WTC11 (cell line): ENCODE measurements at regions not wholly inside any gene's neighbourhood (a gene's known extent, or its start where the extent isn't known, plus 50 kb on each side); places are given as distances from the start of the nearest gene placed in this dataset.

Source experiments
- ATAC-seq: fragments of 200-7000 bp; cut with Tn5 transposase; 2 replicates; pipeline ENCODE4 v1.10.0; 2021; ENCODE audit warnings: mild to moderate bottlenecking, moderate library complexity
- CTCF ChIA-PET: fragments of 300-600 bp; sonication (Branson Sonifier 250); formaldehyde crosslinking; loops from one replicate; lab custom pipeline; 2021; ENCODE audit warnings: antibody characterized with exemption; lab: Charles Lee
- POLR2A ChIA-PET: fragments of 350-600 bp; sonication (Branson Sonifier 250); formaldehyde crosslinking; loops from one replicate; lab custom pipeline; 2021; ENCODE audit warnings: antibody characterized with exemption; lab: Charles Lee
- DNase-seq: peaks from one replicate; pipeline ENCODE4 v3.0.0; 2021; ENCODE audit warnings: low spot score
- H3K27ac Mint-ChIP-seq: 2 replicates; pipeline ENCODE4 v1.8.0; 2021; ENCODE audit warnings: mixed read lengths
- H3K27me3 Mint-ChIP-seq: 2 replicates; pipeline ENCODE4 v1.8.0; 2021; ENCODE audit warnings: low read depth, mild to moderate bottlenecking, moderate library complexity, mixed read lengths
- H3K36me3 Mint-ChIP-seq: 2 replicates; pipeline ENCODE4 v1.8.0; 2021; ENCODE audit warnings: mixed read lengths
- H3K4me1 Mint-ChIP-seq: 2 replicates; pipeline ENCODE4 v1.8.0; 2022; ENCODE audit warnings: mixed read lengths
- H3K4me3 Mint-ChIP-seq: 2 replicates; pipeline ENCODE4 v1.8.0; 2021; ENCODE audit warnings: mild to moderate bottlenecking, moderate library complexity, mixed read lengths
- H3K9me3 Mint-ChIP-seq: 2 replicates; pipeline ENCODE4 v1.8.0; 2021; ENCODE audit warnings: mixed read lengths
- CBFB ChIP-seq: sonication (generic); formaldehyde crosslinking; IDR thresholded peaks from 2 replicates; pipeline ENCODE4 v1.8.1; 2022; ENCODE audit warnings: mild to moderate bottlenecking, low read depth, missing genetic modification reagents
- ELF4 ChIP-seq: sonication (generic); formaldehyde crosslinking; IDR thresholded peaks from 2 replicates; pipeline ENCODE4 v1.8.1; 2022; ENCODE audit warnings: low read depth, mild to moderate bottlenecking, moderate library complexity, missing genetic modification reagents
- ESRRA ChIP-seq: sonication (generic); formaldehyde crosslinking; IDR thresholded peaks from 2 replicates; pipeline ENCODE4 v1.8.1; 2022; ENCODE audit warnings: mild to moderate bottlenecking, missing genetic modification reagents, borderline replicate concordance
- ETV6 ChIP-seq: sonication (generic); formaldehyde crosslinking; IDR thresholded peaks from 2 replicates; pipeline ENCODE4 v1.8.1; 2022; ENCODE audit warnings: mild to moderate bottlenecking, missing genetic modification reagents
- FOXP1 ChIP-seq: sonication (generic); formaldehyde crosslinking; IDR thresholded peaks from 2 replicates; pipeline ENCODE4 v1.8.0; 2022; ENCODE audit warnings: missing genetic modification reagents, mild to moderate bottlenecking, moderate library complexity, borderline replicate concordance
- GTF2I ChIP-seq: fragments of 250-450 bp; sonication (Bioruptor Pico); conservative IDR thresholded peaks from 2 replicates; pipeline ENCODE4 v1.4.0; 2021; ENCODE audit warnings: mild to moderate bottlenecking
- JUN ChIP-seq: sonication (generic); formaldehyde crosslinking; IDR thresholded peaks from 2 replicates; pipeline ENCODE4 v1.8.0; 2023; ENCODE audit warnings: mild to moderate bottlenecking, missing genetic modification reagents
- MYBL2 ChIP-seq: sonication (generic); formaldehyde crosslinking; IDR thresholded peaks from 2 replicates; pipeline ENCODE4 v1.8.1; 2023; ENCODE audit warnings: mild to moderate bottlenecking, moderate library complexity, missing genetic modification reagents
- NFE2L1 ChIP-seq: sonication (generic); formaldehyde crosslinking; IDR thresholded peaks from 2 replicates; pipeline ENCODE4 v1.8.1; 2023; ENCODE audit warnings: missing genetic modification reagents
- SOX15 ChIP-seq: fragments of 250-450 bp; sonication (Bioruptor Pico); IDR thresholded peaks from 2 replicates; pipeline ENCODE4 v1.9.0; 2021; ENCODE audit warnings: mild to moderate bottlenecking
- ZNF263 ChIP-seq: sonication (generic); formaldehyde crosslinking; IDR thresholded peaks from 2 replicates; pipeline ENCODE4 v1.8.1; 2022; ENCODE audit warnings: low read depth, mild to moderate bottlenecking, moderate library complexity, missing genetic modification reagents
- ZNF423 ChIP-seq: fragments of 250-450 bp; sonication (Bioruptor Pico); IDR thresholded peaks from 2 replicates; pipeline ENCODE4 v2.1.2; 2022; ENCODE audit warnings: mild to moderate bottlenecking, moderate library complexity
- TF ChIP-seq, protein P1 (sequence below): sonication (generic); formaldehyde crosslinking; IDR thresholded peaks from 2 replicates; pipeline ENCODE4 v1.8.0; 2022; ENCODE audit warnings: missing genetic modification reagents
- TF ChIP-seq, protein P2 (sequence below): sonication (generic); formaldehyde crosslinking; IDR thresholded peaks from 2 replicates; pipeline ENCODE4 v1.8.1; 2023; ENCODE audit warnings: mild to moderate bottlenecking, missing genetic modification reagents
- TF ChIP-seq, protein P3 (sequence below): sonication (generic); formaldehyde crosslinking; IDR thresholded peaks from 2 replicates; pipeline ENCODE4 v1.8.0; 2022; ENCODE audit warnings: mild to moderate bottlenecking, missing genetic modification reagents
- TF ChIP-seq, protein P4 (sequence below): fragments of 250-450 bp; sonication (Bioruptor Pico); conservative IDR thresholded peaks from 2 replicates; pipeline ENCODE4 v1.9.0; 2021; ENCODE audit warnings: mild to moderate bottlenecking
- TF ChIP-seq, protein P5 (sequence below): sonication (generic); formaldehyde crosslinking; IDR thresholded peaks from 2 replicates; pipeline ENCODE4 v1.8.1; 2023; ENCODE audit warnings: mild to moderate bottlenecking, moderate library complexity, missing genetic modification reagents
- TF ChIP-seq, protein P6 (sequence below): fragments of 250-450 bp; sonication (Bioruptor Pico); IDR thresholded peaks from 2 replicates; pipeline ENCODE4 v1.9.0; 2021; ENCODE audit warnings: mild to moderate bottlenecking, borderline replicate concordance
- TF ChIP-seq, protein P7 (sequence below): sonication (generic); formaldehyde crosslinking; IDR thresholded peaks from 2 replicates; pipeline ENCODE4 v1.8.0; 2022; ENCODE audit warnings: mild to moderate bottlenecking, missing genetic modification reagents

DNA sequence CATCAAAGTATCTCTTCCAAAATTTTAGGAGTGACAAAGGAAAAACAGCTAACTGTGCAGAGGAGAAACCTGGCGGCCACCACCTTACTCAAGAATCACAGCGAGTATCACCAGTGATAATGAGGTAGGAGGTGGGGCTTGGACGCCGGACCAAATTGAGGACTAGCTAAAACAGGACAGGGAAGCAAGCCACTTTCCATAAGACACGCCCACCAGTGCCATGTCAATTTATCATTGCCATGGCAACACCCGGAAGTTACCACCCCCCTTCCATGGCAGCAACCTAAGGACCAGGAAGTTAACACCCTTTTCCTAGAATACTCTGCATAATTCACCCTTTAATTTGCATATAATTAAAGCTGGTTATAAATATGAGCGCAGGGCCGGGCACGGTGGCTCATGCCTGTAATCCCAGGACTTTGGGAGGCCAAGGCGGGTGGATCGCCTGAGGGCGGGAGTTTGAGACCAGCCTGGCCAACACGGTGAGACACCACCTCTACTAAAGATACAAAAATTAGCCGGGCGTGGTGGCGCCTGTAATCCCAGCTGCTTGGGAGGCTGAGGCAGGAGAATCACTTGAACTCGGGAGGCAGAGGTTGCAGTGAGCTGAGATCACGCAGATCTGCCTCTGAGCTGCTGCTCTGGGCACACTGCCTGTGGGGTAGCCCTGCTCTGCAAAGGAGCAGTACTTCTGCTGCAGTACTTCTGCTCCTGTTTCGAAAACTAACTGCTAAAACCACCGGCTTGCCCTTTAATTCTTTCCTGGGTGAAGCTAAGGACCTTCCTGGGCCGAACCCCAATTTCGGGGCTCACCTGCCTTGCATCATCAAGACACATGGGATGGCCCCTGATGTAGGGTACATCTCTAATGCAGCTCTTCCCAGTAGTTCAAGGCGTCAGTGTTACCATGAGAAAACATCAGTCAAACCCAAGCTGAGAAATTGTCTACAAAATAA lies 116.7 kb downstream of the HMX1 start (continued):
- TF ChIP-seq ESRRA (CRISPR knock-in tag) (no peak), NFE2L1 (CRISPR knock-in tag) (no peak), FOXP1 (CRISPR knock-in tag) (no peak), JUN (CRISPR knock-in tag) (no peak), ZNF423 (CRISPR knock-in tag) (no peak)
- TF ChIP-seq, protein P1, sequence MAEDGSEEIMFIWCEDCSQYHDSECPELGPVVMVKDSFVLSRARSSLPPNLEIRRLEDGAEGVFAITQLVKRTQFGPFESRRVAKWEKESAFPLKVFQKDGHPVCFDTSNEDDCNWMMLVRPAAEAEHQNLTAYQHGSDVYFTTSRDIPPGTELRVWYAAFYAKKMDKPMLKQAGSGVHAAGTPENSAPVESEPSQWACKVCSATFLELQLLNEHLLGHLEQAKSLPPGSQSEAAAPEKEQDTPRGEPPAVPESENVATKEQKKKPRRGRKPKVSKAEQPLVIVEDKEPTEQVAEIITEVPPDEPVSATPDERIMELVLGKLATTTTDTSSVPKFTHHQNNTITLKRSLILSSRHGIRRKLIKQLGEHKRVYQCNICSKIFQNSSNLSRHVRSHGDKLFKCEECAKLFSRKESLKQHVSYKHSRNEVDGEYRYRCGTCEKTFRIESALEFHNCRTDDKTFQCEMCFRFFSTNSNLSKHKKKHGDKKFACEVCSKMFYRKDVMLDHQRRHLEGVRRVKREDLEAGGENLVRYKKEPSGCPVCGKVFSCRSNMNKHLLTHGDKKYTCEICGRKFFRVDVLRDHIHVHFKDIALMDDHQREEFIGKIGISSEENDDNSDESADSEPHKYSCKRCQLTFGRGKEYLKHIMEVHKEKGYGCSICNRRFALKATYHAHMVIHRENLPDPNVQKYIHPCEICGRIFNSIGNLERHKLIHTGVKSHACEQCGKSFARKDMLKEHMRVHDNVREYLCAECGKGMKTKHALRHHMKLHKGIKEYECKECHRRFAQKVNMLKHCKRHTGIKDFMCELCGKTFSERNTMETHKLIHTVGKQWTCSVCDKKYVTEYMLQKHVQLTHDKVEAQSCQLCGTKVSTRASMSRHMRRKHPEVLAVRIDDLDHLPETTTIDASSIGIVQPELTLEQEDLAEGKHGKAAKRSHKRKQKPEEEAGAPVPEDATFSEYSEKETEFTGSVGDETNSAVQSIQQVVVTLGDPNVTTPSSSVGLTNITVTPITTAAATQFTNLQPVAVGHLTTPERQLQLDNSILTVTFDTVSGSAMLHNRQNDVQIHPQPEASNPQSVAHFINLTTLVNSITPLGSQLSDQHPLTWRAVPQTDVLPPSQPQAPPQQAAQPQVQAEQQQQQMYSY (CRISPR knock-in tag): no peak
- TF ChIP-seq, protein P2, sequence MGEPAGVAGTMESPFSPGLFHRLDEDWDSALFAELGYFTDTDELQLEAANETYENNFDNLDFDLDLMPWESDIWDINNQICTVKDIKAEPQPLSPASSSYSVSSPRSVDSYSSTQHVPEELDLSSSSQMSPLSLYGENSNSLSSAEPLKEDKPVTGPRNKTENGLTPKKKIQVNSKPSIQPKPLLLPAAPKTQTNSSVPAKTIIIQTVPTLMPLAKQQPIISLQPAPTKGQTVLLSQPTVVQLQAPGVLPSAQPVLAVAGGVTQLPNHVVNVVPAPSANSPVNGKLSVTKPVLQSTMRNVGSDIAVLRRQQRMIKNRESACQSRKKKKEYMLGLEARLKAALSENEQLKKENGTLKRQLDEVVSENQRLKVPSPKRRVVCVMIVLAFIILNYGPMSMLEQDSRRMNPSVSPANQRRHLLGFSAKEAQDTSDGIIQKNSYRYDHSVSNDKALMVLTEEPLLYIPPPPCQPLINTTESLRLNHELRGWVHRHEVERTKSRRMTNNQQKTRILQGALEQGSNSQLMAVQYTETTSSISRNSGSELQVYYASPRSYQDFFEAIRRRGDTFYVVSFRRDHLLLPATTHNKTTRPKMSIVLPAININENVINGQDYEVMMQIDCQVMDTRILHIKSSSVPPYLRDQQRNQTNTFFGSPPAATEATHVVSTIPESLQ (CRISPR knock-in tag): no peak
- TF ChIP-seq, protein P3, sequence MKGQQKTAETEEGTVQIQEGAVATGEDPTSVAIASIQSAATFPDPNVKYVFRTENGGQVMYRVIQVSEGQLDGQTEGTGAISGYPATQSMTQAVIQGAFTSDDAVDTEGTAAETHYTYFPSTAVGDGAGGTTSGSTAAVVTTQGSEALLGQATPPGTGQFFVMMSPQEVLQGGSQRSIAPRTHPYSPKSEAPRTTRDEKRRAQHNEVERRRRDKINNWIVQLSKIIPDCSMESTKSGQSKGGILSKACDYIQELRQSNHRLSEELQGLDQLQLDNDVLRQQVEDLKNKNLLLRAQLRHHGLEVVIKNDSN (CRISPR knock-in tag): no peak

DNA sequence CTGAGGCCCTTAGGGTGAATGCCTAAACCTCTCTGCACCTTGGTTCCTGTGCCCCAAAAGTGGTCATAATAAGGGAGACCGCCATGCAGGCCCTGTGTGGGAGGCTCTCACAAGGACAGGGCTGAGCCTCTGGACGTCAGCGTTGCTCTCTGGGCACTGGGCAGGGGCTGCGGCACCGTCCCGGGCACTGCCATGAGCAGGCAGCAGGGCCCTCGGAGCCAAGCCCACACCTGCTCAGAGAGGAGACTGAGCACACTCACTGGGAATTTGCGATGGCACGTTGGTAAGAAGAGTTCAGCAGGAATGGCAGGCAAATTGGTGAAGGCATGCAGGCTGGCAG lies 123.4 kb downstream of the HMX1 start:
- no peak for DNase-seq
- Mint-ChIP-seq H3K9me3 (peaks cover 9% of the 10 kb centered on the region), H3K36me3 (no peaks in the 10 kb centered on the region), H3K27me3 (no peaks in the 10 kb centered on the region), H3K4me3 (no peak overlapping the region), H3K4me1 (peaks cover 2% of the 10 kb centered on the region; the same call in 1 of the 2 replicates), H3K27ac (no peak overlapping the region)
- ChIA-PET CTCF (interaction anchor here (1.0 to 1.1 kb wide), 2 partner anchors 60 to 141 kb away, joined by 3 read pairs; no protein-coding TSS in a partner anchor), POLR2A (no interaction called here)
- no peak for ATAC-seq
- TF ChIP-seq, protein P4, sequence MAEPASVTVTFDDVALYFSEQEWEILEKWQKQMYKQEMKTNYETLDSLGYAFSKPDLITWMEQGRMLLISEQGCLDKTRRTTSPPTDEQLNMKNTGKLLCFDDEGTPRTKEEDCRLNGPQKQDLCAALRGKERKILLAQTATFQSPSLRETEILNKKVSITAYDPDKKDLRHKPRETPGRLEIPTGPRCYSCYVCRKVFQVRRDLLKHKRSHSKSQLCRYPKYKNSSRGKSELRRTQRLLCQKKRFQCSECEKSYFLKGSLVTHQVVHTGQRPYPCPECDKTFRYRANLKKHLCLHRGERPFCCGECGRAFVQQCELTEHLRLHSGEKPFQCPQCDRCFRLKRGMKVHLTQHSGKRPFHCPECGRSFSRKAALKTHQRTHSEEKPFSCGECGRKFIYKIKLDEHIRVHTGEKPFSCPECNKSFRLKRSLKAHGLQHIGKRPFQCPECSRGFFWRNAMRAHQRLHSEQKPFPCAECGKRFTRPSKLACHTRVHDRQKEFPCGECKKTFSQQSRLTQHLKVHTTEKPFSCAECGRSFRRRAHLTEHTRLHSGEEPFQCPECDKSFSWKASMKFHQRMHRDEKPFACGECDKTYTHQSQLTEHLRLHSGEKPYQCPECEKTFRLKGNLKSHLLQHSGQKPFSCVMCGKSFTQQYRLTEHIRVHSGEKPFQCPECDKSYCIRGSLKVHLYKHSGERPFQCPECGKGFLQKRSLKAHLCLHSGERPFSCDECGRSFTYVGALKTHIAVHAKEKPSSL (CRISPR knock-in tag): no peak
- no peak for TF ChIP-seq ELF4 (CRISPR knock-in tag)
- no peak for TF ChIP-seq ETV6 (CRISPR knock-in tag)
- TF ChIP-seq ZNF263 (CRISPR knock-in tag): no peak
- TF ChIP-seq MYBL2: no peak
- TF ChIP-seq SOX15 (CRISPR knock-in tag): no peak
- TF ChIP-seq CBFB (CRISPR knock-in tag): no peak
- TF ChIP-seq, protein P5, sequence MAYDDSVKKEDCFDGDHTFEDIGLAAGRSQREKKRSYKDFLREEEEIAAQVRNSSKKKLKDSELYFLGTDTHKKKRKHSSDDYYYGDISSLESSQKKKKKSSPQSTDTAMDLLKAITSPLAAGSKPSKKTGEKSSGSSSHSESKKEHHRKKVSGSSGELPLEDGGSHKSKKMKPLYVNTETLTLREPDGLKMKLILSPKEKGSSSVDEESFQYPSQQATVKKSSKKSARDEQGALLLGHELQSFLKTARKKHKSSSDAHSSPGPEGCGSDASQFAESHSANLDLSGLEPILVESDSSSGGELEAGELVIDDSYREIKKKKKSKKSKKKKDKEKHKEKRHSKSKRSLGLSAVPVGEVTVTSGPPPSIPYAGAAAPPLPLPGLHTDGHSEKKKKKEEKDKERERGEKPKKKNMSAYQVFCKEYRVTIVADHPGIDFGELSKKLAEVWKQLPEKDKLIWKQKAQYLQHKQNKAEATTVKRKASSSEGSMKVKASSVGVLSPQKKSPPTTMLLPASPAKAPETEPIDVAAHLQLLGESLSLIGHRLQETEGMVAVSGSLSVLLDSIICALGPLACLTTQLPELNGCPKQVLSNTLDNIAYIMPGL: no peak
- TF ChIP-seq, protein P6, sequence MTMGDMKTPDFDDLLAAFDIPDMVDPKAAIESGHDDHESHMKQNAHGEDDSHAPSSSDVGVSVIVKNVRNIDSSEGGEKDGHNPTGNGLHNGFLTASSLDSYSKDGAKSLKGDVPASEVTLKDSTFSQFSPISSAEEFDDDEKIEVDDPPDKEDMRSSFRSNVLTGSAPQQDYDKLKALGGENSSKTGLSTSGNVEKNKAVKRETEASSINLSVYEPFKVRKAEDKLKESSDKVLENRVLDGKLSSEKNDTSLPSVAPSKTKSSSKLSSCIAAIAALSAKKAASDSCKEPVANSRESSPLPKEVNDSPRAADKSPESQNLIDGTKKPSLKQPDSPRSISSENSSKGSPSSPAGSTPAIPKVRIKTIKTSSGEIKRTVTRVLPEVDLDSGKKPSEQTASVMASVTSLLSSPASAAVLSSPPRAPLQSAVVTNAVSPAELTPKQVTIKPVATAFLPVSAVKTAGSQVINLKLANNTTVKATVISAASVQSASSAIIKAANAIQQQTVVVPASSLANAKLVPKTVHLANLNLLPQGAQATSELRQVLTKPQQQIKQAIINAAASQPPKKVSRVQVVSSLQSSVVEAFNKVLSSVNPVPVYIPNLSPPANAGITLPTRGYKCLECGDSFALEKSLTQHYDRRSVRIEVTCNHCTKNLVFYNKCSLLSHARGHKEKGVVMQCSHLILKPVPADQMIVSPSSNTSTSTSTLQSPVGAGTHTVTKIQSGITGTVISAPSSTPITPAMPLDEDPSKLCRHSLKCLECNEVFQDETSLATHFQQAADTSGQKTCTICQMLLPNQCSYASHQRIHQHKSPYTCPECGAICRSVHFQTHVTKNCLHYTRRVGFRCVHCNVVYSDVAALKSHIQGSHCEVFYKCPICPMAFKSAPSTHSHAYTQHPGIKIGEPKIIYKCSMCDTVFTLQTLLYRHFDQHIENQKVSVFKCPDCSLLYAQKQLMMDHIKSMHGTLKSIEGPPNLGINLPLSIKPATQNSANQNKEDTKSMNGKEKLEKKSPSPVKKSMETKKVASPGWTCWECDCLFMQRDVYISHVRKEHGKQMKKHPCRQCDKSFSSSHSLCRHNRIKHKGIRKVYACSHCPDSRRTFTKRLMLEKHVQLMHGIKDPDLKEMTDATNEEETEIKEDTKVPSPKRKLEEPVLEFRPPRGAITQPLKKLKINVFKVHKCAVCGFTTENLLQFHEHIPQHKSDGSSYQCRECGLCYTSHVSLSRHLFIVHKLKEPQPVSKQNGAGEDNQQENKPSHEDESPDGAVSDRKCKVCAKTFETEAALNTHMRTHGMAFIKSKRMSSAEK: no peak
- TF ChIP-seq, protein P7, sequence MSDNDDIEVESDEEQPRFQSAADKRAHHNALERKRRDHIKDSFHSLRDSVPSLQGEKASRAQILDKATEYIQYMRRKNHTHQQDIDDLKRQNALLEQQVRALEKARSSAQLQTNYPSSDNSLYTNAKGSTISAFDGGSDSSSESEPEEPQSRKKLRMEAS (CRISPR knock-in tag): no peak
- no peak for TF ChIP-seq GTF2I (CRISPR knock-in tag)
